ENCODE measurements at regions not wholly inside any gene's neighbourhood (a gene's known extent, or its start where the extent isn't known, plus 50 kb on each side); places are given as distances from the start of the nearest gene placed in this dataset.

GRCh38 chr6:139551376-139551775 lies 176.9 kb upstream of the CITED2 start:
- Histone ChIP-seq H3K9me3 (no peaks in the 10 kb centered on the region), H3K4me1 (replicated peaks) (peaks cover 2% of the 10 kb centered on the region), H3K4me3 (no peak overlapping the region), H3K36me3 (no peaks in the 10 kb centered on the region), H3K27me3 (replicated peaks; ENCODE audit: insufficient read depth) (no peaks in the 10 kb centered on the region), H3K27ac (no peak overlapping the region)
- intact Hi-C loops (cut with DNase I), result no loop called here
- 98% methylated on average over 2 of the region's 2 CpGs for WGBS
- no peak for DNase-seq (ENCODE audit: low spot score)
- TF ChIP-seq POLR2AphosphoS5 (IDR thresholded peaks at IDR 0.05) (no peak), CTCF (IDR thresholded peaks at IDR 0.05) (no peak), POLR2A (IDR thresholded peaks at IDR 0.05) (no peak)

- intact Hi-C loops (cut with DNase I), result no loop called here
- no peak for DNase-seq (ENCODE audit: low spot score)
- TF ChIP-seq CTCF (IDR thresholded peaks at IDR 0.05) (no peak), POLR2AphosphoS5 (IDR thresholded peaks at IDR 0.05) (peak; percentile 5)
- Histone ChIP-seq H3K4me1 (replicated peaks) (peaks cover 2% of the 10 kb centered on the region), H3K4me3 (no peak overlapping the region), H3K27ac (no peak overlapping the region), H3K9me3 (no peaks in the 10 kb centered on the region), H3K27me3 (replicated peaks; ENCODE audit: insufficient read depth) (no peaks in the 10 kb centered on the region), H3K36me3 (no peaks in the 10 kb centered on the region)
- WGBS, result 63% methylated on average over 3 of the region's 3 CpGs
These were observed 175.9 kb upstream of the CITED2 start for GRCh38 chr6:139550361-139550760.

GRCh38 chr6:139549561-139550070 lies 175.2 kb upstream of the CITED2 start:
- H3K36me3 ChIP-seq, result no peaks in the 10 kb centered on the region
- TF ChIP-seq POLR2A (IDR thresholded peaks at IDR 0.05) (no peak), CTCF (IDR thresholded peaks at IDR 0.05) (no peak), POLR2AphosphoS5 (IDR thresholded peaks at IDR 0.05) (no peak)
- intact Hi-C loops (cut with DNase I), result loop anchor here (5.0 to 10.0 kb wide), 3 partner anchors 43 to 435 kb away; no protein-coding TSS in a partner anchor
- H3K27ac ChIP-seq, result no peak overlapping the region
- peaks cover 2% of the 10 kb centered on the region for H3K4me1 ChIP-seq (replicated peaks)
- H3K27me3 ChIP-seq (replicated peaks; ENCODE audit: insufficient read depth), result no peaks in the 10 kb centered on the region
- WGBS, result 71% methylated on average over 5 of the region's 5 CpGs
- no peaks in the 10 kb centered on the region for H3K9me3 ChIP-seq
- DNase-seq (ENCODE audit: low spot score), result no peak
- H3K4me3 ChIP-seq, result no peak overlapping the region

GRCh38 chr6:139547804-139548203 lies 173.4 kb upstream of the CITED2 start:
- Histone ChIP-seq H3K27me3 (replicated peaks; ENCODE audit: insufficient read depth) (no peaks in the 10 kb centered on the region), H3K9me3 (no peaks in the 10 kb centered on the region), H3K36me3 (no peaks in the 10 kb centered on the region), H3K27ac (no peak overlapping the region), H3K4me3 (no peak overlapping the region), H3K4me1 (replicated peaks) (peaks cover 2% of the 10 kb centered on the region)
- no peak for DNase-seq (ENCODE audit: low spot score)
- intact Hi-C loops (cut with DNase I), result loop anchor here (5.0 to 10.0 kb wide), 3 partner anchors 44 to 437 kb away; no protein-coding TSS in a partner anchor
- TF ChIP-seq POLR2A (IDR thresholded peaks at IDR 0.05), result no peak
- no peak for TF ChIP-seq CTCF (IDR thresholded peaks at IDR 0.05)
- no peak for TF ChIP-seq POLR2AphosphoS5 (IDR thresholded peaks at IDR 0.05)

- no peak for DNase-seq (ENCODE audit: low spot score)
- Histone ChIP-seq H3K9me3 (no peaks in the 10 kb centered on the region), H3K4me1 (replicated peaks) (peaks cover 2% of the 10 kb centered on the region), H3K4me3 (no peak overlapping the region), H3K36me3 (no peaks in the 10 kb centered on the region), H3K27ac (peak overlapping the region in 1 of 2 donors; percentile 24), H3K27me3 (replicated peaks; ENCODE audit: insufficient read depth) (no peaks in the 10 kb centered on the region)
- TF ChIP-seq POLR2A (IDR thresholded peaks at IDR 0.05) (no peak), POLR2AphosphoS5 (IDR thresholded peaks at IDR 0.05) (no peak), CTCF (IDR thresholded peaks at IDR 0.05) (no peak)
- WGBS, result 41% methylated on average over 4 of the region's 4 CpGs
- intact Hi-C loops (cut with DNase I), result loop anchor here (5.0 to 10.0 kb wide), 3 partner anchors 45 to 438 kb away; no protein-coding TSS in a partner anchor
These were observed 172.8 kb upstream of the CITED2 start for GRCh38 chr6:139547122-139547776.
